ENCODE measurements at regions not wholly inside any gene's neighbourhood (a gene's known extent, or its start where the extent isn't known, plus 50 kb on each side); places are given as distances from the start of the nearest gene placed in this dataset.

DNA sequence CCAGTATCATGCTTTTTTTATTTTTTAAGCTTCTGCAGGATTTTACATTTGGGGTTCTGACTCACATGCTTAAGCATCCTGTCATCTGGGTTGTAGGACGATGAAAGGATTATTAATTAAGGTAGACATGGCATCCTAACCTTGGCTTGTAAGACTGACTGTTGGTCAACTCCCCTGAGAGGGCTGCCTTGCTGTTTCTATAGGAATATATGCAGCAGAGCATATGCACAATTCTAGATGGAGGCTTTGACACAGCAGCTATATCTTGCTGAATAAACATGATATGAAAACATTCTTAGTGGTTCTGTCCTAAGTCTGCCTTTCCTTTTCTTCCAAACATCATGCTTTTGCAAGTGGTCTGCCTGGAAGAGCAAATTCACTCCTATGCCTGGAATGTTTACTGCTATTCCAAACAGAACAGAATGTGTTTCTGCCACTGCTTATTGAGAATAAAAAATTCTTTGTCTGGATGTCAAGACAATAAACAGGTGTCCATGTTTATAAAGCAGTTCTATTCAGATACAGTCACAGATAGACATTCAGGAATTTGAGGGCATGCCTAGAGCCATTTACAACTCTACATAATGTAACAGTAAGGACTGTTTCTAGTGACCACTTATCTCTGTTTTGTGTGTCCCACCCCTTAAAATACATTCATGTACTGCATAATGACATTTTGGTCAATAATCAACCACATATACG, 166.2 kb upstream of the PPP2R2B start:
- no peaks in the 10 kb centered on the region for H3K9me3 ChIP-seq (ENCODE audit: severe bottlenecking)
- no peak overlapping the region for H3K27ac ChIP-seq (ENCODE audit: poor library complexity, severe bottlenecking)
- no peak for ATAC-seq (ENCODE audit: low read depth)
- H3K4me1 ChIP-seq (ENCODE audit: insufficient read depth, poor library complexity, severe bottlenecking) = no peaks in the 10 kb centered on the region
- no peaks in the 10 kb centered on the region for H3K27me3 ChIP-seq (ENCODE audit: insufficient read depth, poor library complexity, severe bottlenecking)
- no peak overlapping the region for H3K4me3 ChIP-seq (ENCODE audit: severe bottlenecking)
- no peaks in the 10 kb centered on the region for H3K36me3 ChIP-seq (ENCODE audit: low read depth)
- no peak for DNase-seq (ENCODE audit: low spot score)
- TF ChIP-seq, protein P1, sequence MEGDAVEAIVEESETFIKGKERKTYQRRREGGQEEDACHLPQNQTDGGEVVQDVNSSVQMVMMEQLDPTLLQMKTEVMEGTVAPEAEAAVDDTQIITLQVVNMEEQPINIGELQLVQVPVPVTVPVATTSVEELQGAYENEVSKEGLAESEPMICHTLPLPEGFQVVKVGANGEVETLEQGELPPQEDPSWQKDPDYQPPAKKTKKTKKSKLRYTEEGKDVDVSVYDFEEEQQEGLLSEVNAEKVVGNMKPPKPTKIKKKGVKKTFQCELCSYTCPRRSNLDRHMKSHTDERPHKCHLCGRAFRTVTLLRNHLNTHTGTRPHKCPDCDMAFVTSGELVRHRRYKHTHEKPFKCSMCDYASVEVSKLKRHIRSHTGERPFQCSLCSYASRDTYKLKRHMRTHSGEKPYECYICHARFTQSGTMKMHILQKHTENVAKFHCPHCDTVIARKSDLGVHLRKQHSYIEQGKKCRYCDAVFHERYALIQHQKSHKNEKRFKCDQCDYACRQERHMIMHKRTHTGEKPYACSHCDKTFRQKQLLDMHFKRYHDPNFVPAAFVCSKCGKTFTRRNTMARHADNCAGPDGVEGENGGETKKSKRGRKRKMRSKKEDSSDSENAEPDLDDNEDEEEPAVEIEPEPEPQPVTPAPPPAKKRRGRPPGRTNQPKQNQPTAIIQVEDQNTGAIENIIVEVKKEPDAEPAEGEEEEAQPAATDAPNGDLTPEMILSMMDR (IDR thresholded peaks at IDR 0.05; ENCODE audit: poor library complexity, severe bottlenecking) = no peak

DNA sequence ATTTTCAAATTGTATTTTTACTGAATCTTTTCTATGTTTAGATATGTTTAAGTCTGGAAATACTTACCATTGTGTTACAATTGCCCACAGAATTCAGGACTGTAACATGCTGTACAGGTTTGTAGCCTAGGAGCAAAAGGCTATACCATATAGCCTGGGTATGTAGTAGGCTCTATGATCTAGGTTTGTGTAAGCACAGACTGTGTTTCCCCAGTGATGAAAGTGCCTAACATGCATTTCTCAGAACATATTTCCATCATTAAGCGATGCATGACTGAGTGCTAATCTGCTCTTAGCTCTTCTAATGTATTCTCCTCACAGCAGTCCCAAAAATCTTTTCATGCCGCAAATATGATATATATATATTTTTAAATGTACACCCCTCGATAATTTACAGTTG, 166.7 kb upstream of the PPP2R2B start:
- no peak overlapping the region for H3K27ac ChIP-seq (ENCODE audit: poor library complexity, severe bottlenecking)
- H3K4me1 ChIP-seq (ENCODE audit: insufficient read depth, poor library complexity, severe bottlenecking) = no peaks in the 10 kb centered on the region
- H3K27me3 ChIP-seq (ENCODE audit: insufficient read depth, poor library complexity, severe bottlenecking) = no peaks in the 10 kb centered on the region
- TF ChIP-seq, protein P1 (IDR thresholded peaks at IDR 0.05; ENCODE audit: poor library complexity, severe bottlenecking) = no peak
- ATAC-seq (ENCODE audit: low read depth) (no peak), DNase-seq (ENCODE audit: low spot score) (no peak)
- H3K36me3 ChIP-seq (ENCODE audit: low read depth) = no peaks in the 10 kb centered on the region
- H3K9me3 ChIP-seq (ENCODE audit: severe bottlenecking) = no peaks in the 10 kb centered on the region
- H3K4me3 ChIP-seq (ENCODE audit: severe bottlenecking) = no peak overlapping the region

DNA sequence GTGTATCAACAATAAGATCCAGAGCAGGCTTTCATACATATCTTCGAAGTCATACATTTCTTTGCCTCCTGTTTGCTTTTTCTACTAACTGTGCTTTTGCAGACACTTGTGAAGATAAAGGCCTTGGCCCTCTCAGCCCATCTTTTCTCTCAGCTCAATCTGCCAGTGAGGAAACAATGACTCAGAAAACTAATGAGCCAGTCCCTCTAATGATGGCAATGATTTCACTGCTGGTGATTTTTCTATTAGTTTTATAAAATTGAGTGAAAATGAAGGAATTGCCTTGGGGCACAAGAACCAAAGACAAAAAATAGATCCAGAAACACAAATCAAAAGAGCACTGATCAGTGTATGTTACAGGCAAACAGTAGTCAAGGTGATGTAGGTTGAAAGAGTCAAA, 167.7 kb upstream of the PPP2R2B start:
- Histone ChIP-seq H3K4me3 (ENCODE audit: severe bottlenecking) (no peak overlapping the region), H3K36me3 (ENCODE audit: low read depth) (no peaks in the 10 kb centered on the region), H3K27ac (ENCODE audit: poor library complexity, severe bottlenecking) (no peak overlapping the region), H3K4me1 (ENCODE audit: insufficient read depth, poor library complexity, severe bottlenecking) (no peaks in the 10 kb centered on the region), H3K27me3 (ENCODE audit: insufficient read depth, poor library complexity, severe bottlenecking) (no peaks in the 10 kb centered on the region), H3K9me3 (ENCODE audit: severe bottlenecking) (no peaks in the 10 kb centered on the region)
- TF ChIP-seq, protein P1 (IDR thresholded peaks at IDR 0.05; ENCODE audit: poor library complexity, severe bottlenecking) = no peak
- DNase-seq (ENCODE audit: low spot score) = no peak
- no peak for ATAC-seq (ENCODE audit: low read depth)

DNA sequence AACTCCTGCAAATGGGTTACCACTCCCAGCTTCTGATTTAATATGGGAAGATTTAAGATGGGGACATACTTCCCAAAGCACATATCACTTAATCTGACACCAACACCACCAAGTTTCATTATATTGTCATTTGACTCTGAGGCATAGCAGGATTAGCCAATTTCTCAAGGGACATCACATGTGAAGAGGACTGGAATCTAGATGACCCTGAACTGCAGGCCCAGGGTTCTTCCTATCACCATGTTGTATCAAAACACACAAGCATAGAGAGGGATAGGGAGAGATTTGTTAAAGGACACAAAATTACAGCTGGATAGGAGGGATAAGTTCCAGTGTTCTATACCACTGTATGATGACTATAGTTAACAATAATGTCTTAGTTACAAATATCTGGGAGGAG, 168.3 kb upstream of the PPP2R2B start:
- Histone ChIP-seq H3K27ac (ENCODE audit: poor library complexity, severe bottlenecking) (no peak overlapping the region), H3K36me3 (ENCODE audit: low read depth) (no peaks in the 10 kb centered on the region), H3K27me3 (ENCODE audit: insufficient read depth, poor library complexity, severe bottlenecking) (no peaks in the 10 kb centered on the region), H3K4me1 (ENCODE audit: insufficient read depth, poor library complexity, severe bottlenecking) (no peaks in the 10 kb centered on the region), H3K4me3 (ENCODE audit: severe bottlenecking) (no peak overlapping the region), H3K9me3 (ENCODE audit: severe bottlenecking) (no peaks in the 10 kb centered on the region)
- TF ChIP-seq, protein P1 (IDR thresholded peaks at IDR 0.05; ENCODE audit: poor library complexity, severe bottlenecking) = no peak
- ATAC-seq (ENCODE audit: low read depth) (no peak), DNase-seq (ENCODE audit: low spot score) (no peak)

DNA sequence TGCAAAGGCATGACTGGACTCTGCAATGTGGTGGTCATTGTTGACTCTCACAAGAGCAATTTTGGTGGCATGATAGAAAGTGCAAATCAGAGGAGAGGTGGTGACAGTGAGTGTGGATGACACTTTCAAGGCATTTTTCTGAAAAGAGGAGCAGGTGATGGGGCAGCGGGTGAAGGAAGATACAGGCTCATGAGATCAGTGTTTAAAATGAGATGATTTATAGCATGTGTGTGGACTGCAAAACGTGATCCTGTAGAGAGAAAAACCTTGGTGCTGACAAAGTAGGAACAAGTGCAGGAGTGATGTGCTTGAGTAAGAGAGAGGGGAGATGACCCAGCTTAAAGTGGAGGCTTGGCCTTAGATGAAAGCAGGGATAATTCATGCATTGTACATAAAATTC, 171.2 kb upstream of the PPP2R2B start:
- Histone ChIP-seq H3K27me3 (ENCODE audit: insufficient read depth, poor library complexity, severe bottlenecking) (no peaks in the 10 kb centered on the region), H3K27ac (ENCODE audit: poor library complexity, severe bottlenecking) (no peak overlapping the region), H3K9me3 (ENCODE audit: severe bottlenecking) (no peaks in the 10 kb centered on the region), H3K4me1 (ENCODE audit: insufficient read depth, poor library complexity, severe bottlenecking) (no peaks in the 10 kb centered on the region), H3K36me3 (ENCODE audit: low read depth) (no peaks in the 10 kb centered on the region), H3K4me3 (ENCODE audit: severe bottlenecking) (no peak overlapping the region)
- no peak for DNase-seq (ENCODE audit: low spot score)
- TF ChIP-seq, protein P1 (IDR thresholded peaks at IDR 0.05; ENCODE audit: poor library complexity, severe bottlenecking) = no peak
- no peak for ATAC-seq (ENCODE audit: low read depth)
